Esophagus squamous epithelium (tissue), 4 donors: ENCODE measurements at regions not wholly inside any gene's neighbourhood (a gene's known extent, or its start where the extent isn't known, plus 50 kb on each side); places are given as distances from the start of the nearest gene placed in this dataset.

Experiments used
- CTCF ChIP-seq, 6 experiments: fragments of 450-650 bp in 4 of 6; fragments of 200-600 bp in 2 of 6; sonication (generic) in 2 of 6; IDR thresholded peaks; one replicate each; pipeline ENCODE4 v1.5.1; 2016 to 2019; ENCODE audit warnings: antibody characterized with exemption in 6 of 6, mild to moderate bottlenecking in 4 of 6, moderate library complexity in 4 of 6
- POLR2A ChIP-seq, 4 donors: fragments of 450-650 bp; IDR thresholded peaks; one replicate each; pipeline ENCODE4 v1.6.1; 2017; ENCODE audit warnings: antibody characterized with exemption in 4 of 4, mild to moderate bottlenecking in 4 of 4, moderate library complexity in 3 of 4

- TF ChIP-seq POLR2A (IDR thresholded peaks at IDR 0.05) (no peak), CTCF (IDR thresholded peaks at IDR 0.05) (no peak)
Observed at GRCh38 chr18:59072727-59073421, 66.8 kb upstream of the SEC11C start.
